Stimulated activated CD4-positive, alpha-beta T cell treated with anti-CD3 and anti-CD28 coated beads, Interleukin-2, amount 100 ng/mL, for 48 hours (primary cell): ENCODE measurements at regions not wholly inside any gene's neighbourhood (a gene's known extent, or its start where the extent isn't known, plus 50 kb on each side); places are given as distances from the start of the nearest gene placed in this dataset.
"Not testable (repeated sequence)": the region's sequence is repeated elsewhere in the genome, so short reads cannot be mapped to it uniquely, and the experiment has no call there.

Source experiments
- DNase-seq, 2 donors: peaks; one replicate each; pipeline ENCODE4 v3.0.0-alpha.2; 2020

- DNase-seq: no peak
These were observed 418.4 kb upstream of the PMFBP1 start for GRCh38 chr16:72590151-72590937.

GRCh38 chr16:72588551-72588950, 416.6 kb upstream of the PMFBP1 start:
- no peak for DNase-seq

GRCh38 chr16:72578061-72578460, 406.1 kb upstream of the PMFBP1 start:
- DNase-seq: not testable (repeated sequence)

GRCh38 chr16:72576189-72576588, 404.2 kb upstream of the PMFBP1 start:
- DNase-seq: no peak

- no peak for DNase-seq
These were observed 397.7 kb upstream of the PMFBP1 start for GRCh38 chr16:72569677-72570076.

- no peak for DNase-seq
These were observed 396.5 kb upstream of the PMFBP1 start for GRCh38 chr16:72568502-72568901.

GRCh38 chr16:72566174-72566573, 394.2 kb upstream of the PMFBP1 start:
- no peak for DNase-seq

GRCh38 chr16:72565106-72565505, 393.2 kb upstream of the PMFBP1 start:
- no peak for DNase-seq

- DNase-seq: no peak
These were observed 388.7 kb upstream of the PMFBP1 start for GRCh38 chr16:72560617-72561016.

GRCh38 chr16:72558501-72558900, 386.5 kb upstream of the PMFBP1 start:
- DNase-seq: no peak

GRCh38 chr16:72554935-72555334, 383.0 kb upstream of the PMFBP1 start:
- no peak for DNase-seq

- no peak for DNase-seq
These were observed 380.7 kb upstream of the PMFBP1 start for GRCh38 chr16:72552654-72553053.

GRCh38 chr16:72551649-72552048, 379.7 kb upstream of the PMFBP1 start:
- DNase-seq: no peak

- no peak for DNase-seq
These were observed 377.9 kb upstream of the PMFBP1 start for GRCh38 chr16:72549878-72550277.

GRCh38 chr16:72542102-72542501, 370.1 kb upstream of the PMFBP1 start:
- DNase-seq: no peak

GRCh38 chr16:72537664-72538063, 365.7 kb upstream of the PMFBP1 start:
- DNase-seq: no peak

- DNase-seq: no peak
These were observed 364.9 kb upstream of the PMFBP1 start for GRCh38 chr16:72536723-72537435.

- no peak for DNase-seq
These were observed 361.0 kb upstream of the PMFBP1 start for GRCh38 chr16:72532906-72533410.

- DNase-seq: no peak
These were observed 358.5 kb upstream of the PMFBP1 start for GRCh38 chr16:72530434-72530833.

GRCh38 chr16:72523087-72523486, 351.1 kb upstream of the PMFBP1 start:
- no peak for DNase-seq

GRCh38 chr16:72517154-72517553, 345.2 kb upstream of the PMFBP1 start:
- no peak for DNase-seq

GRCh38 chr16:72511171-72511570, 339.2 kb upstream of the PMFBP1 start:
- DNase-seq: no peak

- no peak for DNase-seq
These were observed 336.2 kb upstream of the PMFBP1 start for GRCh38 chr16:72508191-72508590.

GRCh38 chr16:72502594-72503005, 330.6 kb upstream of the PMFBP1 start:
- DNase-seq: no peak
